ENCODE measurements at regions not wholly inside any gene's neighbourhood (a gene's known extent, or its start where the extent isn't known, plus 50 kb on each side); places are given as distances from the start of the nearest gene placed in this dataset.
"Not testable (repeated sequence)": the region's sequence is repeated elsewhere in the genome, so short reads cannot be mapped to it uniquely, and the experiment has no call there.

- Histone ChIP-seq H3K4me3 (no peak overlapping the region), H3K27ac (no peak overlapping the region)
- DNase-seq (ENCODE audit: low spot score): no peak
- no peak for TF ChIP-seq CTCF (IDR thresholded peaks at IDR 0.05)
Observed at GRCh38 chr15:38019066-38019465, 84.6 kb downstream of the TMCO5A start.

DNA sequence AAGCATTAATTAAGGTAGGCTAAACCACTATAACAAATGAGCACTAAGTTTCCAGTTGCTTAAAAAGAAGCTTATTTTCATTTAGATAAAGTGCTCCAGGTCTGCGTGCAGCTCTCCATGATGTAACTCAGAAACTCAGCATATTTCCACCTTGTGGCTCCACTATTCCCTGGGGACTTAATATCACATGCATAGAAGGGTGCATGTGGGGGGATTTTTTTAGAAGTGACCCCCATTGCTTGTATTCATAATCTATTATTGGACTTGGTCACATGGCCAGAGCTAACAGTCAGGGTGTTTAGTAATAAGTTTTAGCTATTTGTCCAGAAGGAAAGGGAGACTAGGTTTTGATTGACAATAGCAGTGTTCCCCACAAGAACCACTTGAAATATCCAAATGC is 86.8 kb downstream of the TMCO5A start:
- DNase-seq (ENCODE audit: low spot score): no peak
- no peak overlapping the region for H3K4me3 ChIP-seq
- no peak for TF ChIP-seq CTCF (IDR thresholded peaks at IDR 0.05)
- H3K27ac ChIP-seq: no peak overlapping the region

DNA sequence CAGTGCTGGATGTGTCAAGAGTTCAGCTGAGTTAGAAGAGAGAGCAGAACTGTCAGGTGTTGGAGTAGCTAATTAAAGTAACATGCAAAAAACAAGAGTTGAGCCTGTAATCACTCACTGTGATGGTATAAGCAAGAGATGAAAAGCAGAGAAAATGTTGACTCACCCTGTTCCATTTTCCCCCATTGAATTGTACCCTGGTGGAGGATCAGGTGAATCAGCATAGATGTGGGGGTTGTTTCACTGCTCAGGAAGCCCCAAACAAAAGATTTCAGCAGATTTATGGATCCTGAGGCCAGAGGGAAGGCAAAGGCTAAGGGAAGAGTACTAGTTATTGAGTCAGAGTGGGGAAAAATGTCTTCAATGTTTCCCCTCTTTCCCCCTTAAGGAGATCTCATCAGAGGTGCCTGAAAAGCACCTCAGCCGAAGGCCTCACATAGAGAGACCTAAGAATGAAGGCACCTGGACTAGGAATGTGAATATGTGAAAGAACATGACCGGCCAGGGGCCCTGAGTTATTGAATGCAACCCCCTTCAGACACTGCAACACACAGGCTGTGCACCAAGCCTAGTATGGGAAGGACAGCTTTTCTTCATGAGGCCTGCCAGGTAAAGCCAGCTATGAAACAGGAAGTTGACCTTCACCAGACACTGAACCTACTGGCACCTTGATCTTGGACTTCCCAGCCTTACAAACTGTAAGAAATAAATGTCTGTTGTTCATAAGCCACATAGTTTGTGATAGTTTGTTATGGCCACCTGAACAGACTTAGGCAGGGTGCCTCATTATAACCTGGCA is 90.1 kb downstream of the TMCO5A start:
- H3K4me3 ChIP-seq: no peak overlapping the region
- no peak overlapping the region for H3K27ac ChIP-seq
- no peak for DNase-seq (ENCODE audit: low spot score)
- TF ChIP-seq CTCF (IDR thresholded peaks at IDR 0.05): no peak

- not testable (repeated sequence) for DNase-seq (ENCODE audit: low spot score); H3K4me3 ChIP-seq; H3K27ac ChIP-seq
Observed at GRCh38 chr15:38025656-38026055, 91.2 kb downstream of the TMCO5A start.

DNA sequence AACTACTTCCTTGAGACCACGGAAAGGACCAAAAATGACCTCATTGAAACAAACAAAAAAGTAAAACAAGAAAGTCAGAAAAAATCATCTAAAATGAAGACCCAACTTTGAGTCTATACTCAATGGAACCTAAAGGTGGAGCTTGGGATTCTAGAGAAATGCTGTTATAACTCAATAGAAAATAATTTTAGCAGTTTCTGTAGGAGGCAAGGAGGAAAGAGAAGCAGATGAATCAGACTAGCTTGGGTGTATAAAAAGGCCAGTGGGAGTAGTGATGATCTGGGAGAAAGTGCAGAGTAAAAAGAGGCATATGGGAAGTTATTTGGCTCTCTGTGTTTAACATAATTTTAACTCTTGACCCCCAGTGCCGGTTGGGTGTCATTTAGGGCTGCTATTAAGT is 94.4 kb downstream of the TMCO5A start:
- H3K4me3 ChIP-seq: no peak overlapping the region
- no peak for TF ChIP-seq CTCF (IDR thresholded peaks at IDR 0.05)
- no peak overlapping the region for H3K27ac ChIP-seq
- DNase-seq (ENCODE audit: low spot score): no peak

DNA sequence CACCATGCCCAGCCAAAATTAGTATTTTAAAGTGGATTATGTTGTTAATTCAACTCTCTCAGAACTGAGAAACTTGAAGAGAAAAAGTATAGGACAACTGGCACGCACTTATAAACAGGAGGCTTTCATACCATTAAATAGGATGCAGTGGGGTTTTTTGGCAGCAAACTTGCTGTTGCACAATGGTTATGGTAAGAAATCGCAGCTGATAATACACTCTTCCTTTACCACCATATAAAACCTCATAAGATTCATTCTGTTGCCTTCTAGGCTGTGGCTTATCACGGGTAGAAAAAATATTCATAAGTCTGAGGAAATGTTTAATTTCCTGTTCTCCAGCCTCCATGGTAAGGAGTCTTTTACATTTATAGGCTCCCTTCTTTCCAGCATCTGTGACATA is 95.3 kb downstream of the TMCO5A start:
- no peak overlapping the region for H3K27ac ChIP-seq
- DNase-seq (ENCODE audit: low spot score): no peak
- TF ChIP-seq CTCF (IDR thresholded peaks at IDR 0.05): no peak
- H3K4me3 ChIP-seq: no peak overlapping the region

- TF ChIP-seq CTCF (IDR thresholded peaks at IDR 0.05): no peak
- Histone ChIP-seq H3K4me3 (no peak overlapping the region), H3K27ac (no peak overlapping the region)
- DNase-seq (ENCODE audit: low spot score): no peak
Observed at GRCh38 chr15:38030609-38031008, 96.2 kb downstream of the TMCO5A start.

Data from coronary artery (tissue), 2 donors.